Thyroid gland (tissue), 4 donors: ENCODE measurements at regions not wholly inside any gene's neighbourhood (a gene's known extent, or its start where the extent isn't known, plus 50 kb on each side); places are given as distances from the start of the nearest gene placed in this dataset.

Experiments used
- DNase-seq, 2 donors: peaks; one replicate each; pipeline ENCODE4 v3.0.0-alpha.2; 2019
- H3K27ac ChIP-seq, 3 donors: fragments of 200-600 bp; sonication (generic); 1 replicate in 2 of 3; 2 replicates in 1 of 3; pipeline ENCODE4 v1.5.1; 2016 to 2019; ENCODE audit warnings: mild to moderate bottlenecking in 1 of 3, moderate library complexity in 1 of 3
- H3K27me3 ChIP-seq: fragments of 200-600 bp; sonication (generic); one replicate; pipeline ENCODE4 v1.5.1; 2019
- H3K36me3 ChIP-seq, 2 donors: fragments of 200-600 bp; sonication (generic); one replicate each; pipeline ENCODE4 v1.5.1; 2016 to 2019
- H3K4me1 ChIP-seq, 2 donors: fragments of 200-600 bp; sonication (generic); one replicate each; pipeline ENCODE4 v1.5.1; 2017 to 2019
- H3K4me3 ChIP-seq, 3 donors: fragments of 200-600 bp; sonication (generic); replicated peaks in 1 of 3; 1 replicate in 2 of 3; 2 replicates in 1 of 3; pipeline ENCODE4 v1.5.1; 2016; ENCODE audit warnings: mild to moderate bottlenecking in 1 of 3
- H3K9me3 ChIP-seq: fragments of 200-600 bp; sonication (generic); one replicate; pipeline ENCODE4 v1.5.1; 2017
- CTCF ChIP-seq, 6 experiments: fragments of 200-600 bp in 3 of 6; fragments of 450-650 bp in 3 of 6; sonication (generic) in 3 of 6; IDR thresholded peaks; one replicate each; pipeline ENCODE4 v1.5.1; 2016 to 2019; ENCODE audit warnings: antibody characterized with exemption in 6 of 6, mild to moderate bottlenecking in 2 of 6, inconsistent platforms in 1 of 6, moderate library complexity in 1 of 6
- POLR2A ChIP-seq, 2 donors: fragments of 450-650 bp; IDR thresholded peaks; one replicate each; pipeline ENCODE4 v1.6.1; 2017; ENCODE audit warnings: antibody characterized with exemption in 2 of 2, mild to moderate bottlenecking in 2 of 2, moderate library complexity in 1 of 2
- WGBS, 2 donors: methylation state at CpG; one replicate each; pipeline ENCODE4 v1.1.5; 2017; 5-methylcytosine and 5-hydroxymethylcytosine counted together
- intact Hi-C: fragments of 100-400 bp; cut with DNase I; formaldehyde crosslinking; loops from one replicate; pipeline ENCODE4 v1.15.1; 2023

GRCh38 chr4:175973027-175973923, 92.4 kb upstream of the WDR17 start:
- H3K27ac ChIP-seq, result no peak overlapping the region
- 90 to 92% methylated on average over 7 of the region's 7 CpGs for WGBS, 2 donors
- intact Hi-C loops, result no loop called here
- H3K4me3 ChIP-seq, result no peak overlapping the region
- no peak for DNase-seq
- TF ChIP-seq POLR2A (IDR thresholded peaks at IDR 0.05), result no peak
- TF ChIP-seq CTCF (IDR thresholded peaks at IDR 0.05), result no peak
- H3K9me3 ChIP-seq, result no peaks in the 10 kb centered on the region
- no peaks in the 10 kb centered on the region for H3K36me3 ChIP-seq
- no peaks in the 10 kb centered on the region for H3K27me3 ChIP-seq
- no peaks in the 10 kb centered on the region for H3K4me1 ChIP-seq

GRCh38 chr4:175983636-175984035, 82.0 kb upstream of the WDR17 start:
- Histone ChIP-seq H3K27me3 (no peaks in the 10 kb centered on the region), H3K27ac (no peak overlapping the region), H3K4me3 (no peak overlapping the region), H3K36me3 (no peaks in the 10 kb centered on the region), H3K4me1 (no peaks in the 10 kb centered on the region), H3K9me3 (no peaks in the 10 kb centered on the region)
- TF ChIP-seq CTCF (IDR thresholded peaks at IDR 0.05) (no peak), POLR2A (IDR thresholded peaks at IDR 0.05) (no peak)
- intact Hi-C loops, result no loop called here
- DNase-seq, result no peak
- WGBS, 2 donors, result 70 to 80% methylated on average over 2 of the region's 2 CpGs

- no peak for DNase-seq
- H3K27ac ChIP-seq, result no peak overlapping the region
- no peaks in the 10 kb centered on the region for H3K9me3 ChIP-seq
- H3K4me1 ChIP-seq, result no peaks in the 10 kb centered on the region
- 78 to 79% methylated on average over 1 of the region's 1 CpG for WGBS, 2 donors
- H3K4me3 ChIP-seq, result no peak overlapping the region
- no peaks in the 10 kb centered on the region for H3K27me3 ChIP-seq
- no peaks in the 10 kb centered on the region for H3K36me3 ChIP-seq
- intact Hi-C loops, result no loop called here
- no peak for TF ChIP-seq POLR2A (IDR thresholded peaks at IDR 0.05)
- no peak for TF ChIP-seq CTCF (IDR thresholded peaks at IDR 0.05)
These were observed 79.0 kb upstream of the WDR17 start for GRCh38 chr4:175986668-175987067.

GRCh38 chr4:175988511-175988910, 77.1 kb upstream of the WDR17 start:
- WGBS, 2 donors, result 94 to 97% methylated on average over 1 of the region's 1 CpG
- H3K9me3 ChIP-seq, result no peaks in the 10 kb centered on the region

More at GRCh38 chr4:175988511-175988910, 77.1 kb upstream of the WDR17 start:
- TF ChIP-seq CTCF (IDR thresholded peaks at IDR 0.05) (no peak), POLR2A (IDR thresholded peaks at IDR 0.05) (no peak)
- no peak for DNase-seq
- Histone ChIP-seq H3K4me1 (no peaks in the 10 kb centered on the region), H3K27me3 (no peaks in the 10 kb centered on the region), H3K27ac (no peak overlapping the region), H3K36me3 (no peaks in the 10 kb centered on the region), H3K4me3 (no peak overlapping the region)
- intact Hi-C loops, result no loop called here
